CD4-positive, alpha-beta T cell treated with Interleukin-12 subunit alpha and Interleukin-12 subunit beta, for 1 hour (primary cell): ENCODE measurements at regions not wholly inside any gene's neighbourhood (a gene's known extent, or its start where the extent isn't known, plus 50 kb on each side); places are given as distances from the start of the nearest gene placed in this dataset.

Source experiments
- DNase-seq: peaks from one replicate; pipeline ENCODE4 v3.0.0-alpha.2; 2020

DNA sequence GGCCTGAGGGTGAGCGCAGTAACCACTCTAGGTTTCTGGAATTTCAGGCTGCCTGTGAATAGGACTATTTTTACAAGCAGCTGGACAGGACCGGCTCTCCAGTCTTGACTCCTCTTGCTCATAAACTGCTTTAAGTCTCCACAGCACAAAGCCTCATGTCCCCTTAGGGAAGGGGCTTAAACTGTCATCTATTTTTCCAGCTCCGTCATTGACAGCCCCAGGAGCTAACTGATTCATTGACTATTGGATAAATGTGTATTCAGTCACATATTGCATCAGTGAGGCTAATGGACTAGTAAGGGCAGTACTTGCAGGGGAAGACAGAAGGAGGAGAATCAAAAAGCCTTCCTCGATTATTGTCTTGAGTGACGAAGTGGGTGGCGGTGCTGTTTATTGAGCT, 719.4 kb upstream of the ADAMTS16 start:
- DNase-seq: no peak

DNA sequence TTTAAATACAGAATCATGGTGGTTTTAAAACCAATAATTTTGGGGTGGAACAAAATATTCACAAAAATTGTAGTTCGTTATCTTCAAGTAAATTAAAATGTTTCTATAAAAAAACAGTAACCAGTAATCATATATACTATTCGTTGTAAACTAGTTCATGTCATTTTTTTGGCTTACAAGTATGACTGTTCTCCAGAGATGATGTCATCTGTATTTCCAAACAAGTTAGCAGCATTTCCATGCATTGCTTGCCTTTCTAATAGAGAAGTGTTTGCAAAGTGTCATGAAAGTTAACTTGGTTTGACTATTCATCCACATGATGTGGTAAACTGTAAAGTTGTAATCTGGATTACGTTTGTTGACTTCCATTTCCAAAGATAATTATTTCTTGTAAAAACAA, 717.9 kb upstream of the ADAMTS16 start:
- DNase-seq: no peak

DNA sequence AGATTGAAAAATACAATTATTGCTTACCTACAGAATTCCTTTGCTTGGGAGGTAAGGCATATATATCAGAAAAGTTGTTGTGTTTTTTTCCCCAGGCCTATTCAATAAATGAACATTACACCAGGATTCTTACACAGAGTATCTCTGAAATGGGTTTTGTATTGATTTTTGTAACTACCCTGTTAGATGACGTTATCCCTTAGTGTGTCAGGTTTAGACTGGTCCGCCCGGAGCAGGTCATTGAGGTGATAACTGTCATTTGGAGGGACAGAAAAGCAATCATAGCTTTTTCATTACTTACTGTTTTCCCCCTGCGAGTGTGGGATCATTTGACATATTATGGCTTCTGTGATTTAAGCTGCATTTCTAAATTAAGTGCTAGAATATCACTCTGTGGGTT, 715.2 kb upstream of the ADAMTS16 start:
- DNase-seq: no peak

GRCh38 chr5:4440536-4440935, 699.6 kb upstream of the ADAMTS16 start:
- no peak for DNase-seq

DNA sequence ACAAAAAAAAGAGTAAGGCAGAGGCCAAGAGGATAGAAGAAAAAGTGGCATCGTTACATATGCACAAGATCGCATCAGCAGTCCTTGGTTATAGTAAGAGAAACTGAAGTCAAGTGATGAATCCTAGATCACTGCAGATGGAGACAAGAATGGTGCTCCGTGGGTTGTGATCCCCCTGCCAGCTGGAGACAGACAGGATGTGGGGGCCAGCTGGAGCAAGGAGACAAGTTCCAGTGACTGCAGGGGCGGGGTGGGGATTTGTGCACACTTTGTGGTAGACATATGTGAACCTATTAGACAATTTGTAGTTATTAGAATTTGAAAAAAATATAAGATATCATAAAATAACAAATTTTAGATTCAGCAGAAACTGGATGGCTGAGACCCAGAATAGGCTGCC, 697.9 kb upstream of the ADAMTS16 start:
- no peak for DNase-seq

- no peak for DNase-seq
Measured at GRCh38 chr5:4447657-4448056, 692.5 kb upstream of the ADAMTS16 start.

DNA sequence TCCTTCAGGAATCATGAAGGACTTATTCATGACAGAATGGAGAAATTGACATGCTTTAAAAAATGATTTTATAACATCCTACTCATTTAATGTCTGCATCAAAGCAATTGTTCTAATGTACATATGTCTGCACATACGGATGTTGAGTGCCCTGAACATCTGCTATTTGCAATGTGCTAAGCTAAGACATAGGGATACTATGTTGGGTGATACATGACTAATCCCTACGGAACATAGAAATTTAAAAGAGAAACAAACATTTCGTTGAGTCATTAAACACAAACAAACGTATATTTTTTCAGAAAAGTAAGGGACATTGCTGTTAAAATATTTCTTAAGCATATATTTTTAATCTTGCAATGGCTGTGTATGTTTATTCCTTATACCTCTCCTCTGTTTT, 686.5 kb upstream of the ADAMTS16 start:
- DNase-seq: no peak

GRCh38 chr5:4479426-4479825, 660.7 kb upstream of the ADAMTS16 start:
- DNase-seq: no peak

DNA sequence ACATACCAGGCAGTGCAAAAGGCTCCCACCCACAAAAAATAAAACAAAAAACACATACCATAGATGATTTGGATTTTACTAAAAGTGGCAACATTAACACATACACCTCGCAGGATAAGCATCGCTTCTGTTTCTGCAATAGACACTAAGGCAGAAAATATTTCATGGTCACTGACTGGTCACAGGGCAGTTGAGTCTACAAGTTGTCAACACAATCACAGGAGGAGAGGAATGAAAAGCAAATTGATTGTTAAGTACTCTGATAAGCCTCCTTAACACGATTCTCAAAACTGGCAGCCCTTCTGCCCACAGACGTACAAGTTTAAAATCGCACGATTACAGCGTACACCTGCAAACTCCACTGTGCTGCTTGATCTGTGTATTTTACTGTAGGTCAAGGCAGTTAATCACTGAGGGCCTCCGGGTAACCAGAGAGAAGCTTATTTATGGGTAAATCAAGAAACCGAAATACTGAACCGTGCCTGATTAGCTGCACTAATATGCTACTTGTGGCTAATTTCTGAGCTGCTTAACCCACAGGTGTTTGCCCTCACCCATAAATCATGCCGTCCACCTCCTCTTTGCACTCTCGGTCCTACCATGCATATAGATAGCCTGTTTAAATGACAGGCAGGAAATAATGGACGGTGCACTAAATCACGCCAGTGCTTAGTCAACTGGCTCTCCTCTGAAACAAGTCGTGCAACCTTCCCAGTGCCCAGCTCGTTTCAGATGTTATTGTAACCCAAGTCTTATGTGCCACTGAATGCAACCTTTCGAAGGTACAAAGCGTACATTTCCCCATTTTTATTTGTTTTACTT, 659.4 kb upstream of the ADAMTS16 start:
- DNase-seq: no peak

DNA sequence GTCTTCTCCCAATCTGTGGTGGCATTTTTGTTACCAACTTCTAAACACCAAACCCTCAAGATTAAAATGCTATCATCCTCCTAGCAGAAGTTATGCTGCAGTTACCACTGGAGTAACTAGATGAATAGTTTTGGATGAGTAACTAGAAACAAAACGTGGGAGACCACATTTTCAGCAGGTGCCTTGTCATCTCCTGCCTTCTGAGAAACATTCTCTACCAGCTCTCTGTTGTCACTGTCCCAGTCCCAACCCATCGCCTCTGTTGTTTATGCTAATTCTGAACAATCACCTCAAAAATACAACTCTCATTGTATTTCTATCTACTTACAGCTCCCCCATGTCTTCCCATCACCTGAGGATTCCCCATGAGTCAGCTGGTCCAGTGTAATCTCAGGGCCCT, 652.5 kb upstream of the ADAMTS16 start:
- DNase-seq: no peak

DNA sequence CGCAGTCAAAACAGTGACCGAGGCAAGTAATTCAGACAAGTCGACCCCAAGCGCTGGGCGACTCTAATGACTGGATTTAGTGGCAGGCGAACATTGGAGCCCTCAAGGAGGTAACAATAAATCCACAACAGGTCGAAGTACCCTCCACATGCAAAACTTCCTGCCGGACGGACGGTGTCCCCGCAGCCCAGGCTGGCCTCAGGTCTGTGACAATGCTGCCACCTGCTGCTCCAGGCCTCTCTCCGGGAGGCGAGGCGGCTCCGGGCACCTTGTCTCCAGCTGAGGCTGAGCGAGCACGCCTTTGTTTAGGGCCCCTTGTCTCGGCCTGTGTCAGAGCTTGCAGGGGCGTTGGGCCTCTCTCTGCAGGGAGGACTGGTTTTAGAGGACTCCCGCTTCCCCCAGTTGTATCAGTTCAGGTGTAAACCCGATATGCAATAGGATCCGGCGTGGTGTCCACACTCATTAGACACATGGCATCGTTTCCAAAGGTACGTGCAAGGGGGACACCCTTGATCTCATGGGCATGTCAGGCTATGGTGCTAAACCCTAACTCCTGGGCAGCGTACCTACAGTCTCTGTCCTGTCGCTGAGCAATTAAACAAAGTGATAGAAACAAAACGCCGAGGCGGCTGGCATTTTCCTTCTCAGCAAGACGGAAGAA, 628.0 kb upstream of the ADAMTS16 start:
- DNase-seq: no peak

- no peak for DNase-seq
Measured at GRCh38 chr5:4513381-4513780, 626.7 kb upstream of the ADAMTS16 start.

DNA sequence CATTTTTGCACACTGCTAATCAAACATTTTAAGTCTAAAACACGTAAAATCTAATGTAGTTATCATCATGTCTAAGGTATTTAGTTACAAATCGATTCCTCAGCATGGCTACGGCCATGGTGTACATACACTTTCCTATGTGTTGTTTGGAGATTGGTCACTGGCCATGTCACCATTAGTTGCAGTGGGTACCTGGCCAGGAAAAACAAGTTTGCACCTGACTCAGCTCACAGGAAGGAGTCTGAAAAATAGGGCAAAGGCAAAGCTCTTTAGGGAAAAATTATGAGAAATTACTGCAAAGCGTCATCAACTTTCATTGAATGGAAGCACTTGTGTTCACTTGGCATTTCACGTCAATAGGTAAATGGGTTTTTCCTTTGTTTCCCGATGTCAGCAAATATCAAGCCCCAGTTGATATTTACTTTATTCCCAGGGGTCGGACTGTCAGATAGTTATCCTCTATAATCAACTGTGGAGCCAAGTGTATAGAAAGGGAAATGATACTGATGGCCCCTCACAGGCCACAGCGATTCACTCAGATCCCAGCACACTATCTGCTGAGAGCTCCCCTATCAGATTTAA, 626.0 kb upstream of the ADAMTS16 start:
- DNase-seq: no peak

GRCh38 chr5:4518903-4519672, 621.0 kb upstream of the ADAMTS16 start:
- no peak for DNase-seq

GRCh38 chr5:4520559-4520958, 619.6 kb upstream of the ADAMTS16 start:
- no peak for DNase-seq

GRCh38 chr5:4523038-4523437, 617.1 kb upstream of the ADAMTS16 start:
- DNase-seq: no peak

- DNase-seq: no peak
Measured at GRCh38 chr5:4531756-4532704, 608.1 kb upstream of the ADAMTS16 start.

- no peak for DNase-seq
Measured at GRCh38 chr5:4532705-4533080, 607.4 kb upstream of the ADAMTS16 start.

- DNase-seq: no peak
Measured at GRCh38 chr5:4533457-4534105, 606.5 kb upstream of the ADAMTS16 start.

DNA sequence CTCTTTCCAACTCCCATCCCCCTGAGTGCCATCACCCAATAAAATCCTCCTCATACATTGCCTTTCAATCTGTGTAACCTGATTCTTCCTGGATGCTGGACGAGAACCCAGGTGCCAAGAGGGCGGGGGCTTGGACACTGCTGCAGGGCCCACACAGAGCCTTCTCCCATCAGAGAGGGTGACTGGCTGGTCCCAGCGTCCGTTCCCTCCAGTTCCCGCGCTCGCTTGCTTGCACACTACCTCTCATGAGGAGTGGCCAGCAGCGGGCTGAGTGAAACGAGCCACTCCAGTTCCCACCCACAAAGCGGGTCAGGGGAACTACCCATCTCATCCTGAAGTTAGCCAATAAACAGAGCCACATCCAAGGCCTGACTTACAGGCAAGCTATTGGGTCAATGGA, 602.6 kb upstream of the ADAMTS16 start:
- no peak for DNase-seq

- DNase-seq: no peak
Measured at GRCh38 chr5:4540375-4541173, 599.6 kb upstream of the ADAMTS16 start.
